ENCODE measurements at regions not wholly inside any gene's neighbourhood (a gene's known extent, or its start where the extent isn't known, plus 50 kb on each side); places are given as distances from the start of the nearest gene placed in this dataset.

DNA sequence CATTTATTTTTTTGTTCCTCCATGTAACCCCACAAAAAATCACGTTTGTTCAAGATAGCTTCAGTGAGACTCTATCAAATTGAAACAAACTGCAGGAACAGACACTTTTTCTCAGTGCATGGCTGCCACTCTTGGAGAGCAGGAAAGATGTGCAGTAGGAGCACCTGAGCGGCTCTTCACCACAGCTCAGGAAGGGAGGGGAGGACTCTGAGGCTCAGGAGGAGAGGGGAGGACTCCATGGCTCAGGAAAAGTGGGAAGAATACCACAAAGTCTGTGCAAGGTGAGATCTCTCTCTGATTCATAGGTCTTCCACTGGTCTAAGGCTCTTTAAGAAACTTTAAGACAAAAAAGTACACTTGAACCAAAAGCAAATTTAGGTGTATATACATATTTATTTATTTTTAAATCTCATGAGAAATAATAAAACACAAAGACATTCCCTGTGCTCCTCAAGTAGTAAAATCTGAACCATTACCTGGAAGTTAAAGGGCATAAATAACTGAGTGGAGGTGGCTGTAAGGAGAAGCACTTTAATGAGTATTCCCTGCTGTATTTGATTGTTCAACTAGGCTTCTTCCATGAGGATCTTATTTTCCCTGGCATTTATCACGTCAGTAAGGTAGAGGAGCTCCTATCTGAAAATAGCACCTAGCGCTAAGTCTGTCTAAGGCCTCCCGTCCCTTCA lies 69.2 kb upstream of the CCN6 start:
- TF ChIP-seq EZH2 (IDR thresholded peaks at IDR 0.05; ENCODE audit: insufficient read depth, poor library complexity, severe bottlenecking), result no peak
- no peak for TF ChIP-seq EZH2phosphoT487 (IDR thresholded peaks at IDR 0.05; ENCODE audit: insufficient read depth, low read depth)
- Histone ChIP-seq H3F3A (ENCODE audit: insufficient read depth) (peaks cover 29% of the 10 kb centered on the region), H3K4me1 (ENCODE audit: insufficient read depth) (peaks cover 34% of the 10 kb centered on the region), H3K4me2 (ENCODE audit: unreplicated experiment) (peak overlapping the region; percentile 20), H4K20me1 (ENCODE audit: insufficient read depth) (no peaks in the 10 kb centered on the region), H3K4me3 (no peak overlapping the region), H3K9me3 (ENCODE audit: low read depth) (no peaks in the 10 kb centered on the region), H3K27ac (peak overlapping the region; percentile 95), H3K27me3 (replicated peaks; ENCODE audit: insufficient read depth) (no peaks in the 10 kb centered on the region), H3K36me3 (ENCODE audit: low read depth) (no peaks in the 10 kb centered on the region), H3K9ac (peak overlapping the region; percentile 30; the same call in 1 of the 2 replicates), H3K9me2 (ENCODE audit: insufficient read depth) (no peaks in the 10 kb centered on the region), H3K79me2 (ENCODE audit: insufficient read depth) (no peaks in the 10 kb centered on the region), H2AFZ (peak overlapping the region; percentile 60)
- no peak for DNase-seq
- in situ Hi-C loops (cut with MboI), result loop anchor here (10.0 kb wide), 1 partner anchor 110 kb away; the partner anchor contains the start of gene FYN
- WGBS, 2 experiments (ENCODE audit: low coverage in 1 of 2, low lambda C conversion rate in 2 of 2, missing lambda C conversion rate in 2 of 2), result 74 to 82% methylated on average over 5 of the region's 5 CpGs

DNA sequence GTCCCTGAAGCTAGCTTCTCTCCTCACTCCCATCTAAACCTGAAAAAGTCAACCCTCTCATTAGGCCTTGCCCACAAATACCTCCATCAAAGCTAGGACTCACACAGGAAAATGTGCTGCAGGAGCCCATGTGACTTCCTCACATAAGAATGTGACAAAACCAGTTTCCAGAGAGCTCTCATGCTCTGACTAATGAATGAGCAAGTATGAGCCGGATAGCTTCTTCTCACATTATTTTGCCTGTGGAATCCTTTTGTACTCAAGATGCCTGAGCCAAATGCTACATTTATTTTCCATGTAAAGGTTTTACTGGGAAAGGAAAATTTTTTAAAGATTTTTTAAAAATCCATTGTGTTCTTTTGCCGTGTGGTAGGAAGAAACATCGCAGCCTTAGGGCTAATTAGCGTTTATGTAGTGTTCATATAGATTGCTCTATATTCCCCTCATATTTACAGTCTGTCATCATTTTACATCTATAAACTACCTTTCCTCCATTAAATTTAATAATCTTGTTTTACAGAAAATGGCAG lies 68.6 kb upstream of the CCN6 start:
- Histone ChIP-seq H3K36me3 (ENCODE audit: low read depth) (no peaks in the 10 kb centered on the region), H3K4me3 (no peak overlapping the region), H2AFZ (peak overlapping the region; percentile 60), H3K9me3 (ENCODE audit: low read depth) (no peaks in the 10 kb centered on the region), H3K27ac (peak overlapping the region; percentile 95), H3K4me2 (ENCODE audit: unreplicated experiment) (peak overlapping the region; percentile 20), H3K9me2 (ENCODE audit: insufficient read depth) (no peaks in the 10 kb centered on the region), H3K4me1 (ENCODE audit: insufficient read depth) (peaks cover 30% of the 10 kb centered on the region), H3K27me3 (replicated peaks; ENCODE audit: insufficient read depth) (no peaks in the 10 kb centered on the region), H3F3A (ENCODE audit: insufficient read depth) (peaks cover 29% of the 10 kb centered on the region), H3K9ac (peak overlapping the region; percentile 68), H3K79me2 (ENCODE audit: insufficient read depth) (no peaks in the 10 kb centered on the region), H4K20me1 (ENCODE audit: insufficient read depth) (no peaks in the 10 kb centered on the region)
- peak; percentile 98 for DNase-seq
- in situ Hi-C loops (cut with MboI), result loop anchor here (10.0 kb wide), 1 partner anchor 110 kb away; the partner anchor contains the start of gene FYN
- TF ChIP-seq EZH2phosphoT487 (IDR thresholded peaks at IDR 0.05; ENCODE audit: insufficient read depth, low read depth) (no peak), EZH2 (IDR thresholded peaks at IDR 0.05; ENCODE audit: insufficient read depth, poor library complexity, severe bottlenecking) (no peak)
- 39 to 40% methylated on average over 4 of the region's 4 CpGs for WGBS, 2 experiments (ENCODE audit: low coverage in 1 of 2, low lambda C conversion rate in 2 of 2, missing lambda C conversion rate in 2 of 2)

DNA sequence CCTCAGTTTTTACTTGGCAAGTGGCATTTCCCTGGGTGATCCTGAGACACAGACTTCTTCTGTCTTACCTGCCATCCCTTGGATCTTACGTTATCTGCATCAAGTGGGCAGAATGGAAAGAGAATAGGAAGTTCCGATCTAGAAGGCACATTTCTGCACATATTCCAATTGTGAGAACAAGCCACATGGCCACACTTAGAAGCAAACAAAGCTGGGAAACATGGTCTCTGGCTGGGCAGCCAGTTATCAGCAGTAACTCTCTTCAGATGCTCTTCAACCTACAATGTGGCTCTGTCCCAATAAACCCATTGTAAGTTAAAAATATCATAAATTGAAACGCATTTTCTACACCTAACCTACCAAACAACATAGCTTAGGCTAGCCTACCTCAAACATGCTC lies 67.3 kb upstream of the CCN6 start:
- no peaks in the 10 kb centered on the region for H3K36me3 ChIP-seq (ENCODE audit: low read depth)
- no peaks in the 10 kb centered on the region for H4K20me1 ChIP-seq (ENCODE audit: insufficient read depth)
- no peak overlapping the region for H3K27ac ChIP-seq
- in situ Hi-C loops (cut with MboI), result loop anchor here (10.0 kb wide), 1 partner anchor 112 kb away; the partner anchor contains the start of gene FYN
- no peak overlapping the region for H3K4me2 ChIP-seq (ENCODE audit: unreplicated experiment)
- 97 to 99% methylated on average over 3 of the region's 3 CpGs for WGBS, 2 experiments (ENCODE audit: low coverage in 1 of 2, low lambda C conversion rate in 2 of 2, missing lambda C conversion rate in 2 of 2)
- no peak overlapping the region for H2AFZ ChIP-seq
- H3K79me2 ChIP-seq (ENCODE audit: insufficient read depth), result no peaks in the 10 kb centered on the region
- no peaks in the 10 kb centered on the region for H3K27me3 ChIP-seq (replicated peaks; ENCODE audit: insufficient read depth)
- no peaks in the 10 kb centered on the region for H3K9me2 ChIP-seq (ENCODE audit: insufficient read depth)
- no peak overlapping the region for H3K4me3 ChIP-seq
- H3F3A ChIP-seq (ENCODE audit: insufficient read depth), result peaks cover 20% of the 10 kb centered on the region
- H3K9me3 ChIP-seq (ENCODE audit: low read depth), result no peaks in the 10 kb centered on the region
- TF ChIP-seq EZH2 (IDR thresholded peaks at IDR 0.05; ENCODE audit: insufficient read depth, poor library complexity, severe bottlenecking) (no peak), EZH2phosphoT487 (IDR thresholded peaks at IDR 0.05; ENCODE audit: insufficient read depth, low read depth) (no peak)
- no peak overlapping the region for H3K9ac ChIP-seq
- DNase-seq, result no peak
- H3K4me1 ChIP-seq (ENCODE audit: insufficient read depth), result peaks cover 19% of the 10 kb centered on the region

DNA sequence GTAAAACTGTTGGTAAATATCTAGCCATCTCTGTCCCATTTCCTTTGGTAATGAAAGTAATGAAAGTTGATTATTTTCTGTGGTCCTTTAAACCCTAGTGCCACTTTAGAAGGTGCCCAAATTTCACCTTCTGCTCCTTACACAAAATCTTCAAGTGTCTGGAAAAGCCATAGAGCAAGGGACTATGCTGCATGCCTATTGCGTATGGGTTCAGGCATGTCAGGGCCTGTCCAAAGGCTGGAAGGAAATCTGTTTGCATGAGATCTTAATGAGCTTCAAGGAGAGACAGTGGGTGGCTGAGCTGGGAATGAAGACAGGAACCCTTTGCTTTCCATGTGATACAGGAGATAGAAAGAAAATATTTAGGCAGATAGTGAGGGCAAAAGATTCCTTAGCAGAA lies 66.6 kb upstream of the CCN6 start:
- H3K9ac ChIP-seq, result no peak overlapping the region
- H3K79me2 ChIP-seq (ENCODE audit: insufficient read depth), result no peaks in the 10 kb centered on the region
- no peak for DNase-seq
- H3K27ac ChIP-seq, result no peak overlapping the region
- 0 out of 2 replicates have a peak overlapping the region, but pooled peaks have one; percentile 17 for H2AFZ ChIP-seq
- H3K9me2 ChIP-seq (ENCODE audit: insufficient read depth), result no peaks in the 10 kb centered on the region
- in situ Hi-C loops (cut with MboI), result loop anchor here (10.0 kb wide), 1 partner anchor 112 kb away; the partner anchor contains the start of gene FYN
- 100% methylated on average over 1 of the region's 1 CpG for WGBS, 2 experiments (ENCODE audit: low coverage in 1 of 2, low lambda C conversion rate in 2 of 2, missing lambda C conversion rate in 2 of 2)
- no peaks in the 10 kb centered on the region for H4K20me1 ChIP-seq (ENCODE audit: insufficient read depth)
- no peak for TF ChIP-seq EZH2phosphoT487 (IDR thresholded peaks at IDR 0.05; ENCODE audit: insufficient read depth, low read depth)
- no peak for TF ChIP-seq EZH2 (IDR thresholded peaks at IDR 0.05; ENCODE audit: insufficient read depth, poor library complexity, severe bottlenecking)
- H3K9me3 ChIP-seq (ENCODE audit: low read depth), result no peaks in the 10 kb centered on the region
- H3K36me3 ChIP-seq (ENCODE audit: low read depth), result no peaks in the 10 kb centered on the region
- peaks cover 19% of the 10 kb centered on the region for H3K4me1 ChIP-seq (ENCODE audit: insufficient read depth)
- no peaks in the 10 kb centered on the region for H3K27me3 ChIP-seq (replicated peaks; ENCODE audit: insufficient read depth)
- H3F3A ChIP-seq (ENCODE audit: insufficient read depth), result peaks cover 18% of the 10 kb centered on the region
- no peak overlapping the region for H3K4me3 ChIP-seq
- H3K4me2 ChIP-seq (ENCODE audit: unreplicated experiment), result no peak overlapping the region

Data from GM23248 (cell line).